Liver (tissue), 8 donors: ENCODE measurements at regions not wholly inside any gene's neighbourhood (a gene's known extent, or its start where the extent isn't known, plus 50 kb on each side); places are given as distances from the start of the nearest gene placed in this dataset.

Source experiments
- DNase-seq: peaks from one replicate; pipeline ENCODE4 v3.0.0-alpha.2; 2017; ENCODE audit warnings: low spot score
- H3K27ac ChIP-seq, 2 donors: one replicate each; pipeline ENCODE4 v1.7.0; 2013; ENCODE audit warnings: inconsistent platforms in 2 of 2, low read length in 2 of 2, control low read depth in 1 of 2, low read depth in 1 of 2, mild to moderate bottlenecking in 1 of 2
- H3K27me3 ChIP-seq, 4 donors: one replicate each; pipeline versions ENCODE4 v1.6.1 to v1.7.0; 2013; ENCODE audit warnings: low read length in 3 of 4, inconsistent platforms in 1 of 4, mild to moderate bottlenecking in 1 of 4, moderate library complexity in 1 of 4; ENCODE audit not compliant: control insufficient read depth in 4 of 4, insufficient read depth in 4 of 4
- H3K36me3 ChIP-seq, 4 donors: one replicate each; pipeline versions ENCODE4 v1.6.1 to v1.7.0; 2013; ENCODE audit warnings: low read length in 3 of 4, mild to moderate bottlenecking in 3 of 4, low read depth in 1 of 4, moderate library complexity in 1 of 4; ENCODE audit not compliant: control insufficient read depth in 4 of 4, insufficient read depth in 3 of 4
- H3K4me1 ChIP-seq, 4 donors: one replicate each; pipeline versions ENCODE4 v1.6.1 to v1.7.0; 2013; ENCODE audit warnings: low read length in 3 of 4, mild to moderate bottlenecking in 3 of 4, moderate library complexity in 1 of 4; ENCODE audit not compliant: control insufficient read depth in 4 of 4, insufficient read depth in 4 of 4
- H3K4me3 ChIP-seq, 3 donors: one replicate each; pipeline versions ENCODE4 v1.6.1 to v1.7.0; 2013; ENCODE audit warnings: low read length in 3 of 3, control low read depth in 1 of 3, low read depth in 1 of 3, mild to moderate bottlenecking in 1 of 3
- H3K9ac ChIP-seq, 2 donors: one replicate each; pipeline ENCODE4 v1.7.0; 2013; ENCODE audit warnings: low read length in 2 of 2, mild to moderate bottlenecking in 2 of 2, moderate library complexity in 2 of 2, control low read depth in 1 of 2, low read depth in 1 of 2
- H3K9me3 ChIP-seq, 4 donors: one replicate each; pipeline versions ENCODE4 v1.6.1 to v1.7.0; 2013; ENCODE audit warnings: low read length in 3 of 4; ENCODE audit not compliant: control insufficient read depth in 4 of 4
- ATF3 ChIP-seq: IDR thresholded peaks from 2 replicates; pipeline ENCODE4 v1.6.1; 2016; ENCODE audit warnings: antibody characterized with exemption
- CTCF ChIP-seq: fragments of 150-350 bp; IDR thresholded peaks from 2 replicates; pipeline ENCODE4 v1.5.1; 2017; ENCODE audit warnings: improper control_type of control experiment, low read depth, low read length; ENCODE audit not compliant: missing input control
- EGR1 ChIP-seq, 2 donors: IDR thresholded peaks; 2 replicates each; pipeline ENCODE4 v1.6.1; 2016 to 2018; ENCODE audit warnings: antibody characterized with exemption in 2 of 2, low read depth in 2 of 2
- FOXA1 ChIP-seq: IDR thresholded peaks from 2 replicates; pipeline ENCODE4 v1.6.1; 2016; ENCODE audit warnings: antibody characterized with exemption
- FOXA2 ChIP-seq: IDR thresholded peaks from 2 replicates; pipeline ENCODE4 v1.6.1; 2016; ENCODE audit warnings: antibody characterized with exemption
- GABPA ChIP-seq, 2 donors: IDR thresholded peaks in 1 of 2; conservative IDR thresholded peaks in 1 of 2; 2 replicates each; pipeline ENCODE4 v1.6.1; 2016; ENCODE audit warnings: antibody characterized with exemption in 2 of 2, mild to moderate bottlenecking in 1 of 2, moderate library complexity in 1 of 2
- HNF4A ChIP-seq, 2 donors: conservative IDR thresholded peaks; 2 replicates each; pipeline ENCODE4 v1.6.1; 2016; ENCODE audit warnings: antibody characterized with exemption in 2 of 2, mild to moderate bottlenecking in 2 of 2
- HNF4G ChIP-seq: IDR thresholded peaks from 2 replicates; pipeline ENCODE4 v1.6.1; 2016; ENCODE audit warnings: antibody characterized with exemption
- JUND ChIP-seq, 2 donors: IDR thresholded peaks; 2 replicates each; pipeline ENCODE4 v1.6.1; 2016; ENCODE audit warnings: antibody characterized with exemption in 2 of 2
- MAX ChIP-seq: IDR thresholded peaks from 2 replicates; pipeline ENCODE4 v1.6.1; 2016; ENCODE audit warnings: antibody characterized with exemption
- NR2F2 ChIP-seq: IDR thresholded peaks from 2 replicates; pipeline ENCODE4 v1.6.1; 2016; ENCODE audit warnings: antibody characterized with exemption
- RAD21 ChIP-seq, 2 donors: IDR thresholded peaks; 2 replicates each; pipeline ENCODE4 v1.6.1; 2016; ENCODE audit warnings: antibody characterized with exemption in 2 of 2, mild to moderate bottlenecking in 2 of 2
- REST ChIP-seq: IDR thresholded peaks from 2 replicates; pipeline ENCODE4 v1.6.1; 2016; ENCODE audit warnings: antibody characterized with exemption, mild to moderate bottlenecking
- RXRA ChIP-seq, 2 donors: IDR thresholded peaks; 2 replicates each; pipeline ENCODE4 v1.6.1; 2017 to 2018; ENCODE audit warnings: antibody characterized with exemption in 2 of 2, mild to moderate bottlenecking in 1 of 2
- SP1 ChIP-seq: IDR thresholded peaks from 2 replicates; pipeline ENCODE4 v1.6.1; 2018; ENCODE audit warnings: antibody characterized with exemption, mild to moderate bottlenecking
- YY1 ChIP-seq: IDR thresholded peaks from 2 replicates; pipeline ENCODE4 v1.6.1; 2016; ENCODE audit warnings: antibody characterized with exemption, mild to moderate bottlenecking
- ZBTB33 ChIP-seq: IDR thresholded peaks from 2 replicates; pipeline ENCODE4 v1.6.1; 2016; ENCODE audit warnings: antibody characterized with exemption
- WGBS: extraction: QIAGEN DNeasy Blood & Tissue Kit; methylation state at CpG from one replicate; pipeline ENCODE4 v1.1.7; 2013; 5-methylcytosine and 5-hydroxymethylcytosine counted together
- donor health status: healthy.
- donor health status: healthy.
- donor health status: healthy.
- donor health status: healthy.
- donor health status: healthy.

GRCh38 chr7:17709127-17709526, 231.2 kb downstream of the SNX13 start (continued):
- TF ChIP-seq CTCF (no peak), HNF4A (conservative IDR thresholded peaks at IDR 0.05) (peak; percentile 15 to 25), RXRA (IDR thresholded peaks at IDR 0.05) (peak; percentile 50 to 67)

GRCh38 chr7:17709599-17709998, 230.7 kb downstream of the SNX13 start:
- no peak overlapping the region for H3K4me3 ChIP-seq
- H3K9ac ChIP-seq, result no peak overlapping the region
- no peak for DNase-seq
- no peak overlapping the region for H3K27ac ChIP-seq
- H3K36me3 ChIP-seq, result no peaks in the 10 kb centered on the region
- TF ChIP-seq SP1 (no peak), JUND (IDR thresholded peaks at IDR 0.05) (no peak), GABPA (IDR thresholded peaks at IDR 0.05 in 1 of 2, conservative IDR thresholded peaks at IDR 0.05 in 1 of 2) (no peak), YY1 (no peak), RXRA (IDR thresholded peaks at IDR 0.05) (no peak), HNF4G (no peak), FOXA2 (no peak), EGR1 (IDR thresholded peaks at IDR 0.05; ENCODE audit: low read depth in 2 of 2) (no peak), RAD21 (IDR thresholded peaks at IDR 0.05) (no peak), FOXA1 (no peak), REST (no peak), ZBTB33 (no peak), NR2F2 (no peak), HNF4A (conservative IDR thresholded peaks at IDR 0.05) (no peak), MAX (no peak), ATF3 (no peak), CTCF (no peak)
- H3K27me3 ChIP-seq, result no peaks in the 10 kb centered on the region
- 51% methylated on average over 2 of the region's 2 CpGs for WGBS
- H3K4me1 ChIP-seq, result peaks cover 0 to 10% (median 0%) of the 10 kb centered on the region in 4 donors
- no peaks in the 10 kb centered on the region for H3K9me3 ChIP-seq
